Right lung (tissue), 2 donors: ENCODE measurements at regions not wholly inside any gene's neighbourhood (a gene's known extent, or its start where the extent isn't known, plus 50 kb on each side); places are given as distances from the start of the nearest gene placed in this dataset.

Experiments used
- DNase-seq, 2 donors: peaks; one replicate each; pipeline ENCODE4 v3.0.0-alpha.2; 2013

- no peak for DNase-seq
These were observed 472.4 kb downstream of the ANKRD7 start for GRCh38 chr7:118696879-118697278.

GRCh38 chr7:118699222-118699621 is 474.7 kb downstream of the ANKRD7 start:
- DNase-seq: no peak

- DNase-seq: no peak
These were observed 484.2 kb downstream of the ANKRD7 start for GRCh38 chr7:118708741-118709140.

GRCh38 chr7:118711688-118712087 is 487.2 kb downstream of the ANKRD7 start:
- DNase-seq: no peak

GRCh38 chr7:118713039-118713438 is 488.5 kb downstream of the ANKRD7 start:
- DNase-seq: no peak

- no peak for DNase-seq
These were observed 496.1 kb downstream of the ANKRD7 start for GRCh38 chr7:118720632-118721031.

GRCh38 chr7:118731854-118732253 is 507.4 kb downstream of the ANKRD7 start:
- no peak for DNase-seq

GRCh38 chr7:118734541-118734940 is 510.0 kb downstream of the ANKRD7 start:
- DNase-seq: no peak

- DNase-seq: no peak
These were observed 510.9 kb downstream of the ANKRD7 start for GRCh38 chr7:118735441-118735840.

- DNase-seq: no peak
These were observed 513.4 kb downstream of the ANKRD7 start for GRCh38 chr7:118737935-118738334.

- peak in 1 of 2 donors; percentile 5 for DNase-seq
These were observed 521.4 kb downstream of the ANKRD7 start for GRCh38 chr7:118745927-118746326.

- no peak for DNase-seq
These were observed 523.0 kb downstream of the ANKRD7 start for GRCh38 chr7:118747473-118747872.

- no peak for DNase-seq
These were observed 529.0 kb downstream of the ANKRD7 start for GRCh38 chr7:118753479-118753878.

- no peak for DNase-seq
These were observed 530.1 kb downstream of the ANKRD7 start for GRCh38 chr7:118754608-118755007.

- no peak for DNase-seq
These were observed 530.6 kb downstream of the ANKRD7 start for GRCh38 chr7:118755067-118755625.

GRCh38 chr7:118757066-118757465 is 532.6 kb downstream of the ANKRD7 start:
- no peak for DNase-seq

- no peak for DNase-seq
These were observed 534.1 kb downstream of the ANKRD7 start for GRCh38 chr7:118758582-118758981.

- no peak for DNase-seq
These were observed 535.4 kb downstream of the ANKRD7 start for GRCh38 chr7:118759921-118760320.

- no peak for DNase-seq
These were observed 537.9 kb downstream of the ANKRD7 start for GRCh38 chr7:118762451-118762850.

GRCh38 chr7:118764221-118764620 is 539.7 kb downstream of the ANKRD7 start:
- no peak for DNase-seq

- DNase-seq: no peak
These were observed 547.2 kb downstream of the ANKRD7 start for GRCh38 chr7:118771672-118772071.

- DNase-seq: no peak
These were observed 552.8 kb downstream of the ANKRD7 start for GRCh38 chr7:118777308-118777707.

GRCh38 chr7:118792682-118793081 is 568.2 kb downstream of the ANKRD7 start:
- DNase-seq: no peak

GRCh38 chr7:118793582-118793981 is 569.1 kb downstream of the ANKRD7 start:
- DNase-seq: no peak

GRCh38 chr7:118794419-118794818 is 569.9 kb downstream of the ANKRD7 start:
- DNase-seq: no peak
